Epithelial cell of proximal tubule (primary cell): ENCODE measurements at regions not wholly inside any gene's neighbourhood (a gene's known extent, or its start where the extent isn't known, plus 50 kb on each side); places are given as distances from the start of the nearest gene placed in this dataset.
A peak's percentile ranks its signal among the peaks of the same experiment; 100 is the strongest.
"Not testable (repeated sequence)": the region's sequence is repeated elsewhere in the genome, so short reads cannot be mapped to it uniquely, and the experiment has no call there.

Experiments
- DNase-seq: peaks from one replicate; pipeline ENCODE4 v3.0.0-alpha.2; 2011; ENCODE audit warnings: low read depth
- H3K4me3 ChIP-seq: 2 replicates; pipeline ENCODE4 v1.5.1; 2011; ENCODE audit warnings: low read depth, mild to moderate bottlenecking, low read length
- TF ChIP-seq, protein P1 (sequence below): conservative IDR thresholded peaks from 2 replicates; pipeline ENCODE4 v1.5.1; 2012; ENCODE audit warnings: low read depth, mild to moderate bottlenecking, low read length

- TF ChIP-seq, protein P1, sequence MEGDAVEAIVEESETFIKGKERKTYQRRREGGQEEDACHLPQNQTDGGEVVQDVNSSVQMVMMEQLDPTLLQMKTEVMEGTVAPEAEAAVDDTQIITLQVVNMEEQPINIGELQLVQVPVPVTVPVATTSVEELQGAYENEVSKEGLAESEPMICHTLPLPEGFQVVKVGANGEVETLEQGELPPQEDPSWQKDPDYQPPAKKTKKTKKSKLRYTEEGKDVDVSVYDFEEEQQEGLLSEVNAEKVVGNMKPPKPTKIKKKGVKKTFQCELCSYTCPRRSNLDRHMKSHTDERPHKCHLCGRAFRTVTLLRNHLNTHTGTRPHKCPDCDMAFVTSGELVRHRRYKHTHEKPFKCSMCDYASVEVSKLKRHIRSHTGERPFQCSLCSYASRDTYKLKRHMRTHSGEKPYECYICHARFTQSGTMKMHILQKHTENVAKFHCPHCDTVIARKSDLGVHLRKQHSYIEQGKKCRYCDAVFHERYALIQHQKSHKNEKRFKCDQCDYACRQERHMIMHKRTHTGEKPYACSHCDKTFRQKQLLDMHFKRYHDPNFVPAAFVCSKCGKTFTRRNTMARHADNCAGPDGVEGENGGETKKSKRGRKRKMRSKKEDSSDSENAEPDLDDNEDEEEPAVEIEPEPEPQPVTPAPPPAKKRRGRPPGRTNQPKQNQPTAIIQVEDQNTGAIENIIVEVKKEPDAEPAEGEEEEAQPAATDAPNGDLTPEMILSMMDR = no peak
- no peak for DNase-seq
- H3K4me3 ChIP-seq = no peak overlapping the region
Measured at GRCh38 chr5:54868511-54869483, 116.6 kb downstream of the ESM1 start.

- no peak for DNase-seq
- no peak overlapping the region for H3K4me3 ChIP-seq
- TF ChIP-seq, protein P1 = peak; percentile 57
Measured at GRCh38 chr5:54867310-54867944, 118.0 kb downstream of the ESM1 start.

DNA sequence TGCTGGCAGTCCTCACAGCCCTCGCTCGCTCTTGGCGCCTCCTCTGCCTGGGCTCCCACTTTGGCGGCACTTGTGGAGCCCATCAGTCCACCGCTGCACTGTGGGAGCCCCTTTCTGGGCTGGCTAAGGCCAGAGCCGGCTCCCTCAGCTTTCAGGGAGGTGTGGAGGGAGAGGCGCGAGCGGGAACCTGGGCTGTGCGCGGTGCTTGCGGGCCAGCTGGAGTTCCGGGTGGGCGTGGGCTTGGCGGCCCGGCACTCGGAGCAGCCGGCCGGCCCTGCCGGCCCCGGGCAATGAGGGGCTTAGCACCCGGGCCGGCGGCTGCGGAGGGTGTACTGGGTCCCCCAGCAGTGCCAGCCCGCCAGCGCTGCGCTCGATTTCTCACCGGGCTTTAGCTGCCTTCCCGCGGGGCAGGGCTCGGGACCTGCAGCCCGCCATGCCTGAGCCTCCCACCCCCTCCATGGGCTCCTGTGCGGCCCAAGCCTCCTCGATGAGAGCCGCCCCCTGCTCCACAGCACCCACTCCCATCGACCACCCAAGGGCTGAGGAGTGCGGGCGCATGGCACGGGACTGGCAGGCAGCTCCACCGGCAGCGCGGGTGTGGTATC, 120.4 kb downstream of the ESM1 start:
- H3K4me3 ChIP-seq, DNase-seq: not testable (repeated sequence)

GRCh38 chr5:54862036-54862435, 123.4 kb downstream of the ESM1 start:
- no peak overlapping the region for H3K4me3 ChIP-seq
- TF ChIP-seq, protein P1 = no peak
- no peak for DNase-seq

GRCh38 chr5:54861212-54861894, 124.0 kb downstream of the ESM1 start:
- TF ChIP-seq, protein P1 = no peak
- H3K4me3 ChIP-seq = no peak overlapping the region
- DNase-seq = no peak

- no peak overlapping the region for H3K4me3 ChIP-seq
- DNase-seq = no peak
- TF ChIP-seq, protein P1 = no peak
Measured at GRCh38 chr5:54860321-54860720, 125.1 kb downstream of the ESM1 start.

DNA sequence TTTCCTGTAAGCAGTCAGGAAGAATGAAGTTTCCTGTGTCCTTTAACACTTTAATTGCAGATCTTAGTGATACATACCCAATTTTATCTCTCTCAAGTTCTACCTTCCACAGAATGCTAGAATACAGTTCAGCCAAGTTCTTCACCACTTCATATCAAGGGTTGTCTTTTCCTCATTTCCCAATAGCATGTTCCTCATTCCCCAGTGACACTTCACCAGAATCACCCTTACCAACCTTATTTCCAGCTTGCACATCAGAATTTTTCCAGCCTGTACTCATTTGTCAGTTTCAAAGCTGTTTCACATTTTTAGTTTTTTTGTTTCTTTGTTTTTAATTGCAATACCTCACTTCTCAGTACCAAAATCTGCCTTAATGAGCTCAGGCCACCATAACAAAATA, 126.1 kb downstream of the ESM1 start:
- H3K4me3 ChIP-seq = no peak overlapping the region
- no peak for DNase-seq
- TF ChIP-seq, protein P1 = no peak
